Ovary (tissue), 7 donors: ENCODE measurements at regions not wholly inside any gene's neighbourhood (a gene's known extent, or its start where the extent isn't known, plus 50 kb on each side); places are given as distances from the start of the nearest gene placed in this dataset.
"Not testable (repeated sequence)": the region's sequence is repeated elsewhere in the genome, so short reads cannot be mapped to it uniquely, and the experiment has no call there.

ENCODE experiments used
- DNase-seq, 5 donors: peaks; one replicate each; pipeline ENCODE4 v3.0.0-alpha.2; 2019 to 2020
- H3K27ac ChIP-seq, 2 donors: fragments of 200-600 bp; one replicate each; pipeline versions ENCODE4 v1.5.1 to v1.8.0; 2019 to 2022
- H3K27me3 ChIP-seq: fragments of 200-600 bp; one replicate; pipeline ENCODE4 v1.8.0; 2022
- H3K36me3 ChIP-seq: fragments of 200-600 bp; sonication (generic); one replicate; pipeline ENCODE4 v1.5.1; 2019
- H3K4me1 ChIP-seq: one replicate; pipeline ENCODE4 v1.8.1; 2013; ENCODE audit warnings: mild to moderate bottlenecking, moderate library complexity; ENCODE audit not compliant: insufficient read depth
- H3K4me3 ChIP-seq: fragments of 200-600 bp; sonication (generic); one replicate; pipeline ENCODE4 v1.5.1; 2017
- H3K9me3 ChIP-seq, 2 donors: fragments of 200-600 bp in 1 of 2; sonication (generic) in 1 of 2; one replicate each; pipeline versions ENCODE4 v1.5.1 to v1.8.1; 2013 to 2019; ENCODE audit warnings: mild to moderate bottlenecking in 1 of 2, moderate library complexity in 1 of 2
- WGBS, 3 donors: extraction: QIAGEN DNeasy Blood & Tissue Kit in 1 of 3; methylation state at CpG; one replicate each; pipeline versions ENCODE4 v1.1.5 to v1.1.7; 2013 to 2017; 5-methylcytosine and 5-hydroxymethylcytosine counted together
- intact Hi-C, 4 donors: fragments of 100-400 bp; cut with DNase I; formaldehyde crosslinking; loops; one replicate each; pipeline versions ENCODE4 v1.11.0 to v1.15.1; 2022 to 2023
- donor health status: DM: no; HTN: no; CAD: no; lungs with moderate emphysema.
- donor health status: DM: no; HTN: no; CAD: no.
- donor health status: Bipolar disorder and iron deficiency.
- donor health status: DM: no; HTN: no; CAD: no.
- donor health status: DM: yes; HTN: yes; CAD: no.

- H3K4me1 ChIP-seq, intact Hi-C loops, H3K27me3 ChIP-seq, DNase-seq, H3K4me3 ChIP-seq, H3K9me3 ChIP-seq, H3K36me3 ChIP-seq, H3K27ac ChIP-seq: not testable (repeated sequence)
- 68 to 80% (median 76%) methylated on average over 9 to 10 of the region's 10 CpGs for WGBS, 3 donors
Measured at GRCh38 chr14:19127664-19128435, 160.6 kb downstream of the POTEM start.

DNA sequence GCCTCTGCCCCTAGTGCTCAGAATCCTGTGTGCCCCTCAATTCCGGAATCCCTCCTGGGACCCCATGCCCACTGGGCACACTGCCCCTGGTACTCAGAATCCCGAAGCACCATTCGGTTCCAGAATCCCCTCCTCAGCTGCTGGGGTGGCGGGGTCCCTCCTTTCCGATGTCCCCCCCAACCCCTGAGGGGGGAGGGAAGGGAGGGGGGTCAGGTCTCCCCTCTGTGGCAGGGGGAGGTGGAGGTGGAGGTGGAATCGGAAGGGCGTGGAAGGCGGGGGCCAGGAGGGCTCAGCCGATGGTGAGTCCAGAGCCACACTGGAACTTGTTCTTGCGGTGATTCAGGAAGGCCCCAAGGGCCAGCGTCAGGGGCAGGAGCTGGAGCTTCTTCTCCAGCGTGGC lies 164.3 kb downstream of the POTEM start:
- H3K27me3 ChIP-seq, H3K4me3 ChIP-seq, H3K36me3 ChIP-seq, H3K9me3 ChIP-seq, H3K4me1 ChIP-seq, DNase-seq, H3K27ac ChIP-seq, intact Hi-C loops: not testable (repeated sequence)
- WGBS, 3 donors, result 88% methylated on average over 1 of the region's 12 CpGs; no CpG with 5 or more reads in 2 of the 3 donors

DNA sequence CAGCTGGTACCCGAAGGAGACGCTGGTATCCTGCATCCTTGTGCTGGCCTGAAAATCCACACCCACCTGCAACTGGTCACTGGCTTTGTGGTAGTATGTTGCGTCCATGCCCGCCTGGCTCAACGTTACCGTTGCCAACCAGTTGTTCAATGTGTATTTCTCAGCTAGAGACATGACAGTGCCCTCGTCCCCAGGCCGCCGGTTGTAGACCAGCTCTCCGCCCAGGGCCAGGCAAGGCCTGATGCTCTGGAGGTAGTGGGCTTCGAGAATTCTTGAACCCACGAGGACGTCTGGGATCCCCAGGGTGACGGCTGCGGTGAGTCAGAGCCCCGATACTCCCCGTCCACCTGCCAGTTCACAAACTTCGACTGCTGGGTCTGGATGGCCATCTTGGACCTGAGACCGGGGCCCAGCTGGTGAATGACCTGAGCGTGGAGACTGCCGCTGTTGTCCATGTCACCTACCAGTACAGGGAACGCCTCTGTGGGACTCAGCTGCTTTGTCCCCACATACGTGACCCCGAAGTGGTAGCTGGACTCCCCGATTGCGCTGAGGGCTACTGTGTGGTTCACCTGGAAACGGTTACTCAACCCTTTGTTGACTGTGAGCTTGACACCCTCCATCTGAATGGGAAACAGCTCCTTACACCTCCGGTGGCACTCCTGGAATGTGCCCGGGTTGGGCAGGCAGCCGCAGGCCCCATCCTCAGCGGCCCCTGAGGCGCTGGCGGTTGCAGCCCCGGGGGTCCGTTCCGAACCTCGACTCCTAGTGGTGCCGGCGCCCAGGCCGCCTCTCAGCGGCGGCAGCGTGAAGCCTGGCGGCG lies 165.0 kb downstream of the POTEM start:
- H3K4me3 ChIP-seq, H3K27ac ChIP-seq, intact Hi-C loops, H3K36me3 ChIP-seq, DNase-seq, H3K4me1 ChIP-seq, H3K27me3 ChIP-seq, H3K9me3 ChIP-seq: not testable (repeated sequence)
- WGBS, 3 donors, result 79% methylated on average over 30 of the region's 45 CpGs; no CpG with 5 or more reads in 2 of the 3 donors

- H3K27ac ChIP-seq, intact Hi-C loops, H3K36me3 ChIP-seq, H3K27me3 ChIP-seq, DNase-seq, H3K4me1 ChIP-seq, H3K9me3 ChIP-seq, H3K4me3 ChIP-seq: not testable (repeated sequence)
- no CpG with 5 or more reads among the region's 22 CpGs for WGBS, 3 donors
Measured at GRCh38 chr14:19132836-19133120, 165.5 kb downstream of the POTEM start.

GRCh38 chr14:19157106-19157709 lies 190.0 kb downstream of the POTEM start:
- DNase-seq, intact Hi-C loops: not testable (repeated sequence)
- WGBS, 3 donors, result 73% methylated on average over 11 to 16 of the region's 23 CpGs; no CpG with 5 or more reads in 1 of the 3 donors

GRCh38 chr14:19158012-19158411 lies 190.8 kb downstream of the POTEM start:
- H3K27me3 ChIP-seq, H3K27ac ChIP-seq, H3K4me1 ChIP-seq, H3K9me3 ChIP-seq, H3K4me3 ChIP-seq, DNase-seq, H3K36me3 ChIP-seq, intact Hi-C loops: not testable (repeated sequence)
- WGBS, 3 donors, result 78 to 82% methylated on average over 17 of the region's 21 CpGs; no CpG with 5 or more reads in 1 of the 3 donors

More at GRCh38 chr14:19157106-19157709, 190.0 kb downstream of the POTEM start:
- not testable (repeated sequence) for H3K9me3 ChIP-seq, H3K36me3 ChIP-seq, H3K27ac ChIP-seq, H3K27me3 ChIP-seq, H3K4me1 ChIP-seq, H3K4me3 ChIP-seq

GRCh38 chr14:19158588-19158987 lies 191.4 kb downstream of the POTEM start:
- 74 to 86% methylated on average over 5 to 15 of the region's 18 CpGs; no CpG with 5 or more reads in 1 of the 3 donors for WGBS, 3 donors
- DNase-seq, H3K9me3 ChIP-seq, H3K27ac ChIP-seq, H3K4me3 ChIP-seq, H3K4me1 ChIP-seq, intact Hi-C loops, H3K36me3 ChIP-seq, H3K27me3 ChIP-seq: not testable (repeated sequence)

DNA sequence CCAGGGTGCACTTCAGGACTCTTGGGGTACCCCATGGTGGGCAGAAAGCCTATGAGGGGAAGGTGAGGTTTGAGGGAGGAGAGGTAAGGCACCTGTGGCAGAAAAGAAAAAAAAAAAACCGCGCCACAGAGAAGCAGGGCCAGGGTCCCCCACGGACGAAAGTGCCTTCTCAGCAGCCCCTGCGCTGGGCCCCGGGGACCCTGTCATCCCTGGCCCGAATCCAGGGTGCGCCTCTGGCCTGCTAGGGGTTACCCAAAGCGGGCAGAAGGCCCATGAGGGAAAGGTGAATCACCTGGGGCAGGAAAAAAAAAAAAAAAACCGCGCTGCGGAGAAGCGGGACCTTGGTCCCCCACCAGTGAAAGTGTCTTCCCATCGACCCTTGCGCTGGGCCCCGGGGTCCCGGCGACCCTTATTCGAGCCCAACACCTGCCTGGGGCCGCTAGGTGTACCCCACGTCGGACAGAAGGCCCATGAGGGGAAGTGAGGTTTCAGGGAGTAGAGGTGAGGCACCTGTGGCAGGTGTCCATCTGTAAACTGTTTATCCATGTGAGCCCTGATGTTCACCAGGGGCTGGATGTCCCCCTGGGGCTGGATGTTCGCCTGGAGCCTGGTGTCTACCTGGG lies 191.9 kb downstream of the POTEM start:
- H3K4me3 ChIP-seq, H3K27me3 ChIP-seq, DNase-seq, H3K4me1 ChIP-seq, H3K9me3 ChIP-seq, H3K27ac ChIP-seq, H3K36me3 ChIP-seq, intact Hi-C loops: not testable (repeated sequence)
- WGBS, 3 donors, result 80% methylated on average over 22 to 23 of the region's 23 CpGs; no CpG with 5 or more reads in 1 of the 3 donors

DNA sequence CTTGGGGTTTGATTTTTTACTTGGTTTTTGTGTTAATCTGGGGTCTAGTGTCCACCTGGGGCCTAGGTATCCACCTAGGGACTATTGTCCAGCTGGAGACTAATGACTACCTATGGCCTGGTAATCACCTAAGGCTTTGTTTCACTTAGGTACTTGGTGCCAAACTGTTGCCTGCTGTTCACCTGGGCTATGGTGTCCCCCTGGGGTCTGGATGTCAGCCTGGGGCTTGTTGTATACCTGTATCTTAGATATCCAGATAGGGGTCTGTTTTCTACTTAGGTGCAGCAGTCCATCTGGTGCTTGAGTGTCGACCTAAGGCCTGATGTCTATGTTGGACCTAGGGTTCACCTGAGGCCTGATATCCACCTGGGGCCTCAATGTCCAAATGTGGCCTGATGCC lies 193.1 kb downstream of the POTEM start:
- DNase-seq, H3K4me3 ChIP-seq, intact Hi-C loops, H3K36me3 ChIP-seq, H3K27me3 ChIP-seq, H3K9me3 ChIP-seq, H3K4me1 ChIP-seq, H3K27ac ChIP-seq: not testable (repeated sequence)
- 29% methylated on average over 1 of the region's 1 CpG; no CpG with 5 or more reads in 2 of the 3 donors for WGBS, 3 donors

- H3K36me3 ChIP-seq, intact Hi-C loops, H3K9me3 ChIP-seq, H3K4me1 ChIP-seq, DNase-seq, H3K4me3 ChIP-seq, H3K27ac ChIP-seq, H3K27me3 ChIP-seq: not testable (repeated sequence)
- 69 to 76% (median 72%) methylated on average over 6 of the region's 6 CpGs for WGBS, 3 donors
Measured at GRCh38 chr14:19161251-19162033, 194.2 kb downstream of the POTEM start.
